ENCODE measurements at regions not wholly inside any gene's neighbourhood (a gene's known extent, or its start where the extent isn't known, plus 50 kb on each side); places are given as distances from the start of the nearest gene placed in this dataset.

- RAD21 ChIA-PET (ENCODE audit: unreplicated experiment) = no interaction called here
- POLR2A ChIA-PET = interaction anchor here (0.6 kb wide), 1 partner anchor 433 kb away, joined by 4 read pairs; no protein-coding TSS in a partner anchor
- no peaks in the 10 kb centered on the region for H3K79me2 ChIP-seq (ENCODE audit: control insufficient read depth, insufficient read depth, low read length)
- no peak for TF ChIP-seq BHLHE40 (IDR thresholded peaks at IDR 0.05; ENCODE audit: borderline replicate concordance in 1 of 2, low read depth in 2 of 2, low read length in 1 of 2)
- TF ChIP-seq IRF4 (IDR thresholded peaks at IDR 0.05; ENCODE audit: low read depth, low read length) = no peak
- TF ChIP-seq ZNF384 (IDR thresholded peaks at IDR 0.05; ENCODE audit: borderline replicate concordance, low read depth, low read length) = no peak
- TF ChIP-seq, protein P1, sequence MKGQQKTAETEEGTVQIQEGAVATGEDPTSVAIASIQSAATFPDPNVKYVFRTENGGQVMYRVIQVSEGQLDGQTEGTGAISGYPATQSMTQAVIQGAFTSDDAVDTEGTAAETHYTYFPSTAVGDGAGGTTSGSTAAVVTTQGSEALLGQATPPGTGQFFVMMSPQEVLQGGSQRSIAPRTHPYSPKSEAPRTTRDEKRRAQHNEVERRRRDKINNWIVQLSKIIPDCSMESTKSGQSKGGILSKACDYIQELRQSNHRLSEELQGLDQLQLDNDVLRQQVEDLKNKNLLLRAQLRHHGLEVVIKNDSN (IDR thresholded peaks at IDR 0.05; ENCODE audit: borderline replicate concordance, extremely low read length, insufficient read depth, low read depth, low read length) = no peak
- TF ChIP-seq JUND (IDR thresholded peaks at IDR 0.05; ENCODE audit: low read depth, low read length) = no peak
- no peak for TF ChIP-seq GATAD2B (conservative IDR thresholded peaks at IDR 0.05; ENCODE audit: low read depth)
- TF ChIP-seq SREBF1 (IDR thresholded peaks at IDR 0.05; ENCODE audit: low read length) = no peak
- ATAC-seq = no peak
- no peak overlapping the region for H3K4me3 ChIP-seq
- no peak overlapping the region for H3K4me2 ChIP-seq (ENCODE audit: control insufficient read depth, insufficient read depth)
- H3K9me3 ChIP-seq (replicated peaks; ENCODE audit: control insufficient read depth, insufficient read depth, low read length) = no peaks in the 10 kb centered on the region
- CTCF ChIA-PET = no interaction called here
- H3K27me3 ChIP-seq (replicated peaks in 1 of 2; ENCODE audit: control insufficient read depth in 2 of 2, insufficient read depth in 2 of 2, low read length in 1 of 2) = no peaks in the 10 kb centered on the region
- H3K9ac ChIP-seq (ENCODE audit: control insufficient read depth, insufficient read depth, low read length) = no peak overlapping the region
- H4K20me1 ChIP-seq (ENCODE audit: control insufficient read depth, insufficient read depth) = no peaks in the 10 kb centered on the region
- in situ Hi-C loops (cut with MboI) = no loop called here
- no TSS peak for BruUV-seq (replicated peaks)
- FAIRE-seq = no peak
- 56% methylated on average over 2 of the region's 2 CpGs for WGBS (ENCODE audit: insufficient coverage, insufficient replicate concordance, low lambda C conversion rate, missing lambda C conversion rate)
- H3K36me3 ChIP-seq (ENCODE audit: control insufficient read depth in 2 of 2, insufficient read depth in 2 of 2, low read length in 1 of 2) = no peaks in the 10 kb centered on the region
- SMC1A ChIA-PET (ENCODE audit: uncharacterized antibody, unreplicated experiment) = no interaction called here
- intact Hi-C loops (cut with micrococcal nuclease; ENCODE audit: unreplicated experiment) = no loop called here
- H3K4me1 ChIP-seq (ENCODE audit: control insufficient read depth, insufficient read depth, low read length) = no peaks in the 10 kb centered on the region
- DNase-seq (ENCODE audit: low read depth, low spot score) = no peak
- no peak overlapping the region for H2AFZ ChIP-seq (ENCODE audit: control insufficient read depth, low read depth, low read length)
- H3K27ac ChIP-seq (ENCODE audit: control insufficient read depth, insufficient read depth) = no peak overlapping the region
These were observed 54.8 kb upstream of the DHX40 start for GRCh38 chr17:59510611-59511010.

- H3K27ac ChIP-seq (ENCODE audit: control insufficient read depth, insufficient read depth) = no peak overlapping the region
These were observed 53.7 kb upstream of the DHX40 start for GRCh38 chr17:59511726-59512125.

More at GRCh38 chr17:59511726-59512125, 53.7 kb upstream of the DHX40 start:
- ATAC-seq = no peak
- TF ChIP-seq SRF (IDR thresholded peaks at IDR 0.05; ENCODE audit: low read depth in 2 of 2, low read length in 2 of 2) = no peak
- no peak for TF ChIP-seq TARDBP (IDR thresholded peaks at IDR 0.05; ENCODE audit: borderline replicate concordance)
- no peak for TF ChIP-seq IKZF1 (conservative IDR thresholded peaks at IDR 0.05)
- FAIRE-seq = no peak
- no peaks in the 10 kb centered on the region for H4K20me1 ChIP-seq (ENCODE audit: control insufficient read depth, insufficient read depth)
- intact Hi-C loops (cut with micrococcal nuclease; ENCODE audit: unreplicated experiment) (no loop called here), in situ Hi-C loops (cut with MboI) (no loop called here)
- no peak overlapping the region for H2AFZ ChIP-seq (ENCODE audit: control insufficient read depth, low read depth, low read length)
- H3K9ac ChIP-seq (ENCODE audit: control insufficient read depth, insufficient read depth, low read length) = no peak overlapping the region
- no peaks in the 10 kb centered on the region for H3K27me3 ChIP-seq (replicated peaks in 1 of 2; ENCODE audit: control insufficient read depth in 2 of 2, insufficient read depth in 2 of 2, low read length in 1 of 2)
- no peak for DNase-seq (ENCODE audit: low read depth, low spot score)
- no peak overlapping the region for H3K4me2 ChIP-seq (ENCODE audit: control insufficient read depth, insufficient read depth)
- H3K4me1 ChIP-seq (ENCODE audit: control insufficient read depth, insufficient read depth, low read length) = no peaks in the 10 kb centered on the region
- no peak overlapping the region for H3K4me3 ChIP-seq
- BruUV-seq (replicated peaks) = no TSS peak
- no peaks in the 10 kb centered on the region for H3K9me3 ChIP-seq (replicated peaks; ENCODE audit: control insufficient read depth, insufficient read depth, low read length)
- H3K36me3 ChIP-seq (ENCODE audit: control insufficient read depth in 2 of 2, insufficient read depth in 2 of 2, low read length in 1 of 2) = no peaks in the 10 kb centered on the region
- CTCF ChIA-PET = interaction anchor here (0.5 kb wide), 1 partner anchor 1345 kb away, joined by 3 read pairs; the partner anchor contains the start of gene OR4D2
- POLR2A ChIA-PET = no interaction called here
- SMC1A ChIA-PET (ENCODE audit: uncharacterized antibody, unreplicated experiment) = interaction anchor here (0.6 to 1.2 kb wide), 2 partner anchors 89 to 228 kb away, joined by 3 read pairs; no protein-coding TSS in a partner anchor
- no peaks in the 10 kb centered on the region for H3K79me2 ChIP-seq (ENCODE audit: control insufficient read depth, insufficient read depth, low read length)
- RAD21 ChIA-PET (ENCODE audit: unreplicated experiment) = no interaction called here
